ENCODE measurements at regions not wholly inside any gene's neighbourhood (a gene's known extent, or its start where the extent isn't known, plus 50 kb on each side); places are given as distances from the start of the nearest gene placed in this dataset.

DNA sequence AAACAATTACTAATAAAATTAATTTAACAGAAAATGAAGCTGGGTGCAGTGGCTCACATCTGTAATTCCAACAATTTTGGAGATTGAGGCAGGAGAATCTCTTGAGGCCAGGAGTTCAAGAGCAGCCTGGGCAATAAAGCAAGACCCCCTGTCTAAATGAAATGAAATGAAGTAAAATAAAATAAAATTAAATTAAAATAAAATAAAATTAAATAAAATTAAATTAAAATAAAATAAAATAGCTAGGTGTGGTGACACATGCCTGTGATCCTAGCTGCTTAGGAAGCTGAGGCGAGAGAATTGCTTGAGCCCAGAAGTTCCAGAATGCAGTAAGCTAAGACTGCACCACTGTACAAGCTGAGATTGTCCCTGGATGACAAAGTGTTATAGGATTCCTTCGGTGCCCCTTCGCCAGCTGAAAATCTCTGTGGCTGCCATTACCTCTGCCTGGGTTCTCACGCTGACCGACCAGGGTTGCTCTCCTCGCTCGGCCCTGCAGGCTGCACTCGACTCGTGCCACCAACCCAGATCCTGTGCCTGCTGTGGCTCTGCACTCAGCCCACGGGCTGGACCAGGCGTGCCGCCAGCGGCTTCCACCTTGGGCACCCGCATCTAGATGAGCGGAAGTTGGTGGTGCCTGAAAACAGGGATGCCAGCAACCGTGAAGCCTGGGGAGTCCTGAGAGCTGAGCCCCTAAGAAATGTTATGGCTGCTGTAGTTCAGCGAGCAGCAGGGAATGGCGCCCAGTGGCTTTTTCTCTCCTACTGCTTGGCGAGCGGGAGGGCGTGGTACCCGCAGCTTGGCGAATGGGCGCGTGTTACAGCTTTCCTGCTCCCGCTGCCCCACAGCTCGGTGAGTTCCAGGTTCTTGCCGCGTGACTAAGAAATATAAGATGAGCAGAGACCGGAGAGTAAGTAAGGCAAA is 539.2 kb upstream of the PCDH9 start:
- Histone ChIP-seq H3K4me1 (no peaks in the 10 kb centered on the region), H3K27ac (no peak overlapping the region), H3K9me3 (peaks cover 0 to 27% (median 0%) of the 10 kb centered on the region in 11 donors), H3K36me3 (no peaks in the 10 kb centered on the region), H3K27me3 (no peaks in the 10 kb centered on the region), H3K4me3 (no peak overlapping the region)
- DNase-seq, result no peak
- no peak for ATAC-seq
- TF ChIP-seq, protein P1, sequence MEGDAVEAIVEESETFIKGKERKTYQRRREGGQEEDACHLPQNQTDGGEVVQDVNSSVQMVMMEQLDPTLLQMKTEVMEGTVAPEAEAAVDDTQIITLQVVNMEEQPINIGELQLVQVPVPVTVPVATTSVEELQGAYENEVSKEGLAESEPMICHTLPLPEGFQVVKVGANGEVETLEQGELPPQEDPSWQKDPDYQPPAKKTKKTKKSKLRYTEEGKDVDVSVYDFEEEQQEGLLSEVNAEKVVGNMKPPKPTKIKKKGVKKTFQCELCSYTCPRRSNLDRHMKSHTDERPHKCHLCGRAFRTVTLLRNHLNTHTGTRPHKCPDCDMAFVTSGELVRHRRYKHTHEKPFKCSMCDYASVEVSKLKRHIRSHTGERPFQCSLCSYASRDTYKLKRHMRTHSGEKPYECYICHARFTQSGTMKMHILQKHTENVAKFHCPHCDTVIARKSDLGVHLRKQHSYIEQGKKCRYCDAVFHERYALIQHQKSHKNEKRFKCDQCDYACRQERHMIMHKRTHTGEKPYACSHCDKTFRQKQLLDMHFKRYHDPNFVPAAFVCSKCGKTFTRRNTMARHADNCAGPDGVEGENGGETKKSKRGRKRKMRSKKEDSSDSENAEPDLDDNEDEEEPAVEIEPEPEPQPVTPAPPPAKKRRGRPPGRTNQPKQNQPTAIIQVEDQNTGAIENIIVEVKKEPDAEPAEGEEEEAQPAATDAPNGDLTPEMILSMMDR (IDR thresholded peaks at IDR 0.05), result no peak
- intact Hi-C loops (cut with DNase I), result no loop called here
- 95 to 96% methylated on average over 30 of the region's 30 CpGs for WGBS, 2 donors

DNA sequence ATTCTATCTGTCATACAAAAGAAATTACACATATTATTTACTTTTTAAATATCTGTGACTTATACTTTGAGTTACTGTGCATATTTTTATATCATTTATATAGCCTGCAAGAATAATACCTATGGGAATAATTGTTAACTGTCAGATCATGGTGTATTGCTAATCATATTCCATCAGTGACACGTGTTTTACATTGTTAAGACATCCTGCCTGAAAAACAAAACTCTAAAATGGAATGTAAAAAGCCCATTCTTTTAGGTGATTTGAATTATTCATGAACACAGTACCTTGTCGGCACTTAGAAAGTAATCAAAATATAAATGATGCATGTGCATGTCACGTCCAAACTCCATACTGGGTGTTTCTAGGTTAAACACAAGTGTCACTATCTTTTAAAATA is 533.8 kb upstream of the PCDH9 start:
- intact Hi-C loops (cut with DNase I), result no loop called here
- no peak overlapping the region for H3K27ac ChIP-seq
- no peaks in the 10 kb centered on the region for H3K36me3 ChIP-seq
- DNase-seq (no peak), ATAC-seq (no peak)
- peaks cover 0 to 3% (median 0%) of the 10 kb centered on the region in 11 donors for H3K9me3 ChIP-seq
- H3K4me3 ChIP-seq, result no peak overlapping the region
- H3K4me1 ChIP-seq, result no peaks in the 10 kb centered on the region
- no peaks in the 10 kb centered on the region for H3K27me3 ChIP-seq
- TF ChIP-seq, protein P1 (IDR thresholded peaks at IDR 0.05), result no peak
- 60 to 74% methylated on average over 3 of the region's 3 CpGs for WGBS, 2 donors

DNA sequence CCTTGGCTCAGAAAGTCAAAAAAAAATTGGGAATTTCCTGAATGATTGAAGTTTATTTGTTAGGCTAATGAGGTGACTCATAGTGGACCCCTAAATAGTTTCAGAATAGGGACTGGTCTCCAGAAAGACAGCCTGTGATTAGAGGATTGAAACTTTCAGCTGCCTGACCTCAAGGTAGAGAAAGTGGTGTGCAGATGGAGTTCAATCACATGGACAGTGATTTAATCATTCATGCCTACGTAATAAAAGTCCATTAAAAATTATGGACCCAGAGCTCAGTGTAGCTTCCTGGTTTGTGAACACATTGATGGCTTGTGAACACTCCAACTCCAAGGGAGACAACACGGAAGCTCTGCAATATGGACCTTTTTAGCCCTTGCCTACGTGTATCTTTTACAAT is 533.2 kb upstream of the PCDH9 start:
- DNase-seq (no peak), ATAC-seq (no peak)
- Histone ChIP-seq H3K27ac (no peak overlapping the region), H3K4me3 (no peak overlapping the region), H3K9me3 (peaks cover 0 to 4% (median 0%) of the 10 kb centered on the region in 11 donors), H3K4me1 (no peaks in the 10 kb centered on the region), H3K27me3 (no peaks in the 10 kb centered on the region), H3K36me3 (no peaks in the 10 kb centered on the region)
- intact Hi-C loops (cut with DNase I), result no loop called here
- WGBS, 2 donors, result 77 to 82% methylated on average over 3 of the region's 3 CpGs
- TF ChIP-seq, protein P1 (IDR thresholded peaks at IDR 0.05), result no peak

DNA sequence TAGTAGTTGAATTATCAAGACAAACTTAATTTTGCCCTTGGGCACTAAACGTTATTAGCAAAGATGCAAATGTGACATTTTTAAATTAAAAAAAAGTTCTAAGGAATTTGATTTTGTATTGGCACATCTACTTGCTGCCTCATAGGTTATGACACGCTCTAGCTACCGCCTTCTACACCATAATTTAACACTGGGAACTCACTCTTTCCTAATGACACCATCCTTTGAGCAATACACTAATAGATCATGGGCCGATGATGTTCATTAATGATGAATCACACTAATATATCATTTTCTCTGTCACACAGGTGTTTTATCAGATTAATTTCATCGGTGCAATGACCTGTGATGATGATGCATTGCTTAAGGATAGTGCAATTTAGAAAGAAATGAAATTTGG is 528.8 kb upstream of the PCDH9 start:
- TF ChIP-seq, protein P1 (IDR thresholded peaks at IDR 0.05), result no peak
- Histone ChIP-seq H3K27me3 (no peaks in the 10 kb centered on the region), H3K36me3 (no peaks in the 10 kb centered on the region), H3K9me3 (peaks cover 0 to 4% (median 0%) of the 10 kb centered on the region in 11 donors), H3K27ac (no peak overlapping the region), H3K4me3 (no peak overlapping the region), H3K4me1 (no peaks in the 10 kb centered on the region)
- intact Hi-C loops (cut with DNase I), result no loop called here
- no peak for DNase-seq
- no peak for ATAC-seq
- WGBS, 2 donors, result 78 to 85% methylated on average over 5 of the region's 5 CpGs

Measured in heart right ventricle (tissue), 16 donors.